ENCODE measurements at regions not wholly inside any gene's neighbourhood (a gene's known extent, or its start where the extent isn't known, plus 50 kb on each side); places are given as distances from the start of the nearest gene placed in this dataset.

DNA sequence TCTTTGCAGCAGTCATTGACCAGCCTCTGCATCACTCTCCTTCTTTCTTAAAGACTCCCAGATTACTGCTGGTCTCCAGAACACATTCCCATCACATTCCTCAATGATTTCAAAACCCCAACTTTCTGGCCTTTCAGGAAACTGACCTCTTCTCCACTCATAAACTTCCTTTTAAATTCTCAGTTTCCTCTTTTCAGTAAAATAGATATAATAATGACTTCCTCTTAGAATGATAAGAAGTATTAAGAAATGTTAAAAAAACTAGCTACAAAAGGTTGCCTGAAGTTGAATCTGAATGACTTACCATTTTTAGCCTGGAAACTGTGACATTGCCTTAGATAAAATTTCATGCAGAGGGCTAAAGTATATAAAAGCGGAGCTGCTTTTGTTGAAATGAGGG lies 239.3 kb downstream of the OGFRL1 start:
- Histone ChIP-seq H3K4me1 (ENCODE audit: control insufficient read depth in 1 of 2, insufficient read depth in 2 of 2, low read length in 2 of 2) (no peaks in the 10 kb centered on the region), H3K27me3 (ENCODE audit: insufficient read depth, low read length) (no peaks in the 10 kb centered on the region), H3K79me2 (ENCODE audit: insufficient read depth, low read length) (no peaks in the 10 kb centered on the region), H4K20me1 (ENCODE audit: insufficient read depth) (no peaks in the 10 kb centered on the region), H3K9ac (ENCODE audit: low read length) (no peak overlapping the region), H3K36me3 (ENCODE audit: control insufficient read depth in 1 of 2, insufficient read depth in 2 of 2, low read length in 2 of 2) (no peaks in the 10 kb centered on the region), H3K9me3 (ENCODE audit: control insufficient read depth in 1 of 2, insufficient read depth in 1 of 2, low read depth in 1 of 2, low read length in 2 of 2) (no peaks in the 10 kb centered on the region), H3K9me2 (ENCODE audit: insufficient read depth) (no peaks in the 10 kb centered on the region), H2AFZ (ENCODE audit: low read depth, low read length, poor library complexity, severe bottlenecking) (no peak overlapping the region), H3K27ac (ENCODE audit: low read depth, low read length) (no peak overlapping the region), H3K4me2 (ENCODE audit: low read length) (no peak overlapping the region), H3K4me3 (replicated peaks in 1 of 2; ENCODE audit: low read depth in 1 of 2, low read length in 2 of 2) (no peak overlapping the region)
- intact Hi-C loops (cut with micrococcal nuclease): no loop called here
- TF ChIP-seq, protein P1, sequence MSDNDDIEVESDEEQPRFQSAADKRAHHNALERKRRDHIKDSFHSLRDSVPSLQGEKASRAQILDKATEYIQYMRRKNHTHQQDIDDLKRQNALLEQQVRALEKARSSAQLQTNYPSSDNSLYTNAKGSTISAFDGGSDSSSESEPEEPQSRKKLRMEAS (IDR thresholded peaks at IDR 0.05): no peak
- TF ChIP-seq ELF1 (IDR thresholded peaks at IDR 0.05; ENCODE audit: borderline replicate concordance, low read depth) (no peak), EZH2 (IDR thresholded peaks at IDR 0.05) (no peak), POLR2A (IDR thresholded peaks at IDR 0.05; ENCODE audit: borderline replicate concordance, extremely low read depth, insufficient read depth, insufficient read length) (no peak), YY1 (IDR thresholded peaks at IDR 0.05; ENCODE audit: extremely low read depth, insufficient replicate concordance, low read depth, low read length) (no peak), CEBPB (IDR thresholded peaks at IDR 0.05; ENCODE audit: low read depth) (no peak), EGR1 (IDR thresholded peaks at IDR 0.05; ENCODE audit: low read depth) (no peak)
- TF ChIP-seq, protein P2, sequence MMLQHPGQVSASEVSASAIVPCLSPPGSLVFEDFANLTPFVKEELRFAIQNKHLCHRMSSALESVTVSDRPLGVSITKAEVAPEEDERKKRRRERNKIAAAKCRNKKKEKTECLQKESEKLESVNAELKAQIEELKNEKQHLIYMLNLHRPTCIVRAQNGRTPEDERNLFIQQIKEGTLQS (IDR thresholded peaks at IDR 0.05): no peak
- TF ChIP-seq, protein P3, sequence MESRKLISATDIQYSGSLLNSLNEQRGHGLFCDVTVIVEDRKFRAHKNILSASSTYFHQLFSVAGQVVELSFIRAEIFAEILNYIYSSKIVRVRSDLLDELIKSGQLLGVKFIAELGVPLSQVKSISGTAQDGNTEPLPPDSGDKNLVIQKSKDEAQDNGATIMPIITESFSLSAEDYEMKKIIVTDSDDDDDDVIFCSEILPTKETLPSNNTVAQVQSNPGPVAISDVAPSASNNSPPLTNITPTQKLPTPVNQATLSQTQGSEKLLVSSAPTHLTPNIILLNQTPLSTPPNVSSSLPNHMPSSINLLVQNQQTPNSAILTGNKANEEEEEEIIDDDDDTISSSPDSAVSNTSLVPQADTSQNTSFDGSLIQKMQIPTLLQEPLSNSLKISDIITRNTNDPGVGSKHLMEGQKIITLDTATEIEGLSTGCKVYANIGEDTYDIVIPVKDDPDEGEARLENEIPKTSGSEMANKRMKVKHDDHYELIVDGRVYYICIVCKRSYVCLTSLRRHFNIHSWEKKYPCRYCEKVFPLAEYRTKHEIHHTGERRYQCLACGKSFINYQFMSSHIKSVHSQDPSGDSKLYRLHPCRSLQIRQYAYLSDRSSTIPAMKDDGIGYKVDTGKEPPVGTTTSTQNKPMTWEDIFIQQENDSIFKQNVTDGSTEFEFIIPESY (IDR thresholded peaks at IDR 0.05; ENCODE audit: extremely low read depth, insufficient replicate concordance, low read length): no peak
- POLR2A ChIA-PET: no interaction called here
- DNase-seq (ENCODE audit: low read depth, low spot score): no peak
- CTCF ChIA-PET: no interaction called here
- RAD21 ChIA-PET (ENCODE audit: low non-redundant PET in 1 of 2, low total read pairs in 2 of 2, uncharacterized antibody in 2 of 2, unreplicated experiment in 2 of 2): no interaction called here
- BruUV-seq (replicated peaks): no TSS peak
- ATAC-seq: no peak

All from HCT116 (cell line).